Skeletal muscle cell (primary cell): ENCODE measurements at regions not wholly inside any gene's neighbourhood (a gene's known extent, or its start where the extent isn't known, plus 50 kb on each side); places are given as distances from the start of the nearest gene placed in this dataset.
"Not testable (repeated sequence)": the region's sequence is repeated elsewhere in the genome, so short reads cannot be mapped to it uniquely, and the experiment has no call there.

Source experiments
- DNase-seq: peaks from one replicate; pipeline ENCODE4 v3.0.0-alpha.2; 2010; ENCODE audit warnings: low read depth
- H3K4me3 ChIP-seq: 2 replicates; pipeline ENCODE4 v1.5.1; 2011; ENCODE audit warnings: low read depth, mild to moderate bottlenecking, control low read depth, low read length, moderate library complexity

DNA sequence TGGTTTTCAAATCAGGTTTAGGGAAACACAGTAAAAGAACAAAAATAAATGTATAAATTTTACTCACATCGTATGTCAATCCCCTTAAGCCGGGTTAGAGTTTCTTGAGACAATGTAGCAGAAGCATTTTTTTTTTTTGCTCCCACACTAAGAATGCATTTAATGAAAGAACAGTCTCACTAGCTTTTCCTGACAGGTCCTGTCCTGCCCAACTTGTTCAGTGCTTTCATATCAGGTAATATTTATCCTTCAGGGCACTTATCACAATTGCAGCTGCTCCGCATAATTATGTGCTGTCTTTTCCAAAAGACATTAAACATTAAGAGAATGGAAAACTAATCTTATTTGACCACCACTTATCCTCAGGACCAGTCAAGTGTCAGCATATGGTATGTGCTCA, 632.0 kb downstream of the HTR1B start:
- DNase-seq = no peak
- no peak overlapping the region for H3K4me3 ChIP-seq

DNA sequence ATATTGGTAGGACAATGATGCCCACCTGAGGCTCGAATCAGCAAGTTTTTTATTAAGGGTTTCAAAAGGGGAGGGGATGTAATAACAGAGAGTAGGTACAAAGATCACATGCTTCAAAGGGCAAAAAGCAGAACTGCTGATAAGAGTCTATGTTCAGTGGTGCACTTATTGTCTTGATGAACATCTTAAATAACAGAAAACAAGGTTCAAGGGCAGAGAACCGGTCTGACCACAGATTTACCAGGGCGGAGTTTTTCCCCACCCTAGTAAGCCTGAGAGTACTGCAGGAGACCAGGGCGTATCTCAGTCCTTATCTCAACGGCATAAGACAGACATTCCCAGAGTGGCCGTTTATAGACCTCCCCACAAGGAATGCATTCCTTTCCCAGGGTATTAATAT, 639.7 kb downstream of the HTR1B start:
- H3K4me3 ChIP-seq, DNase-seq: not testable (repeated sequence)

DNA sequence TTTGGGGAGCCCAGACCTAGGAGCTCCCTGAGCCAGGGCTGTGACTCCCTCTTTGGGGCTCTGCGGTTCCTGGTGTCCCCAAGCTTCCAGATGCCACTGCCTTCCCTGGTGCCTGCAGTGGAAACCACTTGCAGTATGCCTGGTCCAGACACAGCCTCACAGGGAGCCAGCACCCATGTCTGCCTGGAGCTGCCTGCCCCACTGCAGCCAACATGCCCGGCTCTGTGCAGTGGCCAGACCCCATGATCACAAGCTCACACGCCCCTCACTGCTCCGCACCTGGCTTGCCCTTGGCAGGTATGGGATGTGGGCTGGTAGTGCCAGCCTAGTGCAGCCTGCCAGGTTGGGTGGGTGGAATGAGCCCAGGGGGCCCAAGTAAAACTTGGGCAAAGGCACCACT, 644.8 kb downstream of the HTR1B start:
- no peak overlapping the region for H3K4me3 ChIP-seq
- DNase-seq = no peak

DNA sequence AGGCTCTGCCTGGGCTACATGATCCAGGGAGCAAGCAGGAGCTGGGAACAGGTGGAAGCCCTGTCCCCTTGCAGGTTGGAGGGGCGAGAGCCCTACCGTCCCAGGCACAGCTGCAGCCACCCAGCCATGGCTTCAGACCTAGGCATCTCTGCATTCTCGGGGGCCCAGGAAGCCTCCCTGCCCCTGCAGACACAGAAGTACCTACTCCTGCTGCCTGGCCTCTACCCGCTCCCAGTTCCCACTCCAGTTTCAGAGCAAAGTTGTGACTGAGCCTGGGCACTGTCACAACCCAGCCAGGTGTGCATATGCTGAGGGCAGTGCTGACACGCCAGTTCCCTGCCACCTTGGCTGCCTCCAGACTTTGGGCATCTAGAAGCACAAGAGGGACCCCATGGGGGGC, 645.9 kb downstream of the HTR1B start:
- H3K4me3 ChIP-seq = no peak overlapping the region
- DNase-seq = no peak

DNA sequence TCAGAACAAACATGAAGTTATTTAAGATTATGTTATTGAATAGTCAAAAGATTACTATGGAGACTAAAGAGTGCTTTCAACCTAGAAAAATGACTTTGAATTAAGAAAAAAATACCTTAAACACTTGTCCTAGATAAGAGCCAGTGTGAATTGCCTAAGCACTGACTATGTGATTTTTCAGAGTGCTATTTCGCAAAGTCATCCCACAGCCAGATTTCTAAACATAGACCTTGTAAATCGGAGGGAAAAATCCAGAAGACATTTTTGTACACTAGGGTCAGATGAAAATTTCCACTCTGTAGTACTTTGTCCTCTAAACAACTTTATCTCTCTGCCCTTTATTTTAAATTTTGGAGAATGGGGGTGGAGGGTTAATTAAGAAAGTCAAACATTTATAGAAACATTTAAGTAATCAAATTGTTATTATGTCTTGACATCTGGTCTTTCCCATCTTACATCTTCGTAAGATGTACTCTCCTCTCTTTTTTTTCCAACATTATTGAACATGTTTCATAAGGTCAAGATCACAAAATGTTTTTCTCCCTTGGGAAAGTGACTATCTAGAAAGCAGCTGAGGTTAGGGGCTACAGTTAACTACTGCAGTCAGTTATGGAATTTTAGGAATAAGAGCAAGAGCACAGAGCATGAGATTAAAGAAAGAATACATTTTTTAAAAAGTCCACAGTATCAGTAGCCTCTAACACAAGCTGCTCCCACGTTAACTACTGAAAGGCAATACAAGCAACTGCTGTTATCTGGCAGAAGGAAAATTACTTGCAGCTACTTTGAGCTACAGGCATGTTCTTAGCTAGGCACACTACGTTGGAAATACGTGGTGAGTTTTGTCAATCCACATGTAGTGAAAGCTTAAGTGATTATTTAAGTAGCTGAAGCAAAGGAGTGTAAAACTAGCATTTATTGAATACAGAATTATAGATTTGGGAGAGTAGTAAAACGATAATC, 648.5 kb downstream of the HTR1B start:
- H3K4me3 ChIP-seq = no peak overlapping the region
- DNase-seq = no peak

DNA sequence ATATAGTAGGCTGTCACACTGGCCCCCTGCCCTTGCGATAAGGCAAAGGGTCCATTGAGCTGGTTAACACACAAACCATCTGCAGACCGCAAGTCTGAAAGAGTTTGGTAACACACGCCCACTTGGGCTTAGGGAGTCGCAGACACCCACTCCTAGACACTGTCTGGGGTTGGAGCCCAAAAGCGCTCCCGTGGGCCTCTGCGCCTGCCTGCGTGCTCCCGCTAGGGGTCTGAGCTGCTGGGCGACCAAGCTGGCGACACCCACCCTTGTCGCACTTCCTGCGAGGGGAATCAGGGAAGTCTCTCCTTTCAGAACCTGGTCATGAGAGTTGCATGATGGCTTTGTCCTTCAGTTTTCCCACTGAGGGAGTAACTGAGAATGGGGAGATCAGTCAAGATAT, 653.0 kb downstream of the HTR1B start:
- H3K4me3 ChIP-seq = no peak overlapping the region
- DNase-seq = no peak

DNA sequence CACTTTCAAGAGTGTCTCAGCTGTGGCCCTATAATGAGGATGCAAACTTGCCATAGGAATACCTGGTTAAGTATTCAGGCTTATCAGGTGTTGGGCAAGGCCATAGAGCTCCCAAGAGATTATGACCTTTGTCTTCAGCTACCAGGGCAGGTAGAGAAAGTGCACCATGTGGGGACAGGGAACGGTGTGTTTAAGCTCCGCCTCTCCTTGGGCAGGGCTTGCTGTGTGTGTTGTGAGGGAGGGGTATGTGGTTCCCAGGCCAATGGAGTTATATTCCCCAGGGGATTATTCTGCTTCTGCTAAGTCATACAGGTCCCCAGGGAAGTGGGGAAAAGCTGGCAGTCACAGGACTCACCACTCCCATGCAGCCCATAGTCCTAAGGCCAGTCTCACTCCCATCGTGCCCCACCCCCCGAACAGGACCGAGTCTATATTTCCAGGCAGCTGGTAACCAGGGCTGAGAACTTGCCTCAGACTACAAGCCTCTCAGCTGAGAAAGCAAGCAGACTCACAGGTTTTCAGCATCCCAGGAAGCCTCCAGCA, 660.2 kb downstream of the HTR1B start:
- DNase-seq = no peak
- no peak overlapping the region for H3K4me3 ChIP-seq

DNA sequence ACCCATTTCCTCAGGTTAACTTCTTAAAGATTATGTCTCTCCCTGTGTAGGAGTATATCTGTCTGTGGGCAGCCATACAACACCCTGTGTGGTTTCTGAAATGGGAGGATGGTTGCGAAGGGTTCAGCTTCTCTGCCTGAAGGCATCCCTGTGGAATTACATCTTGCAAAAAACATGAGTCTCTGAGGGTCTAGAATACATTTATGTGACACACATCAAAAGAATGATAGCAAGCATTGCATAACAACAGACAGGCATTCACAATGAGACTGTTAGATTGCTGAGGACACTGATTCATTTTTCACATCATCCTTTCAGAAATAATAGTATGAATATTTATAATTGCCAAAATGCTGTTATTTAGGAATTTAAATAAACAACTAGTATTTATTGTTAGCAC, 670.9 kb downstream of the HTR1B start:
- peak; percentile 19 for DNase-seq
- H3K4me3 ChIP-seq = no peak overlapping the region

DNA sequence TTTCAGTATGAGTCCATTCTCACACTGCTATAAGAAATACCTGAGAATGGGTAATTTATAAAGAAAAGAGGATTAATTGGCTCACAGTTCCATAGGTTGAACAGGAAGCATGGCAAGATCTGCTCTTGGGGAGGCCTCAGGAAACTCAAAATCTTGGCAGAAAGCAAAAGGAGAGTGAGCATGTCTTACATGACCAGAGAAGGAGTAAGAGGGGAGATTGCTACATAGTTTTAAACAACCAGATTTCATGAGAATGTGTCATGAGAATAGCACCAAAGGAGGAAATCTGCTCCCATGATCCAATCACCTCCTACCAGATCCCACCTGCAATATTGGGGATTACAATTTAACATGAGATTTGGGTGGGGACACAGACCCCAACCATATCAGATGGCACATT, 672.4 kb downstream of the HTR1B start:
- no peak overlapping the region for H3K4me3 ChIP-seq
- DNase-seq = no peak

DNA sequence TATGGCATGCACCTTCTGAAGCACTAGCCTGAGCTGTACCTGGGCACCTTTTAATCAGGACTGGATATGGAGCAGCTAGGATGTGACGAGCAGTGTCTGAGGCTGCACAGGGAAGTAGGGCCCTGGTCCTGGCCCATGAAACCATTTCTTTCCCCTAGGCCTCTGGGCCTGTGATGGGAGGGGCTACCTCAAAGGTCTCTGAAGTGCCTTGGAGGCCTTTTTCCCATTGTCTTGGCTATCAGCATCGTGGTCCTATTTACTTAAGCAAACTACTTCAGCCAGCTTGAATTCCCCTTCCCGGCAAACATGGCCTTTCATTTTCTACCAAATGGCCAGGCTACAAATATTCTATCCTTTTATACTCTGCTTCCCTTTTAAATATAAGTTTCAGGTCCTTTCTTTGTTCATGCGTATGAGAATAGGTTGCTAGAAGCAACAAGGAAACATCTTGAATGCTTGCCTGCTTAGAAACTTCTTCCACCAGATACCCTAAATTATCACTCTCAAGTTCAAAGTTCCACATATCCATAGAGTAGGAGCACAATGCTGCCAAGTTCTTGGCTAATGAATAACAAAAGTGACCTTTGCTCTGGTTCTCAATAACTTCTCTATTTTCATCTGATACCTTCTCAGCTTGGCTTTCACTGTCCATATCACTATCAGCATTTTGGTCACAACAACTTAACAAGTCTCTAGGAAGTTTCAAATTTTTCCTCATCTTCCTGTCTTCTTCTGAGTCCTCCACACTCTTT, 673.1 kb downstream of the HTR1B start:
- no peak for DNase-seq
- no peak overlapping the region for H3K4me3 ChIP-seq

DNA sequence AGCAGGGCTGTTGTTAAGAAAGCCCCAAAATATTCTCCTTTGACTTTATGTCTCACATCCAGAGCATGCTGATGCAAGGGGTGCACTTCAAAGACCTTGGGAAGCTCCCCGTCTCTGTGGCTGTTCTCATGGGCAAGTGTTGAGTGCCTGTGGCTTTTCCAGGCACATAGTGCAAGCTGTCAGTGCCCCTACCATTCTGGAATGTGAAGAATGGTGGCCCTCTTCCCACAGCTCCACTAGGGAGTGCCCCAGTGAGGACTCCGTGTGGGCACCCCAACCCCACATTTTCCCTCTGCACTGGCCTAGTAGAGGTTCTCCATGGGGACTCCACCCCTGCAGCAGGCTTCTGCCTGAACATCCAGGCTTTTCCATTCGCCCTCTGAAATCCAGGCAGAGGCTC, 673.7 kb downstream of the HTR1B start:
- no peak overlapping the region for H3K4me3 ChIP-seq
- DNase-seq = no peak

DNA sequence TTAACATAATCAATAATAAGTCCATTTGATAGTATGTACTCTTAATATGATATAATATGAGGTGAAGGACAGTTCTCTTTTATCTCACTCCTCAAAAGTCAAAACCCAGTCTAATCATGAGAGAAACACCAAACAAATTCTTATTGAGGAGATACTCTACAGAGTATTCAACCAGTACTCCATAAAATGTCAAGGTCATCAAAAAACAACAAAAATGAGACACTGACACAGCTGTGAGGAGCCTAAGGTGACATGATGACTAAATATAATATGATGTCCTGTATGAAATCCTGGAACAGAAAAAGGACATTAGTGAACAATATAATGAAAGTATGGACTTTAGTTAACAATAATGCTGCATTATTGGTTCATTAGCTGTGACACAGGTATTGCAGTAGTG, 675.1 kb downstream of the HTR1B start:
- DNase-seq = no peak
- no peak overlapping the region for H3K4me3 ChIP-seq

DNA sequence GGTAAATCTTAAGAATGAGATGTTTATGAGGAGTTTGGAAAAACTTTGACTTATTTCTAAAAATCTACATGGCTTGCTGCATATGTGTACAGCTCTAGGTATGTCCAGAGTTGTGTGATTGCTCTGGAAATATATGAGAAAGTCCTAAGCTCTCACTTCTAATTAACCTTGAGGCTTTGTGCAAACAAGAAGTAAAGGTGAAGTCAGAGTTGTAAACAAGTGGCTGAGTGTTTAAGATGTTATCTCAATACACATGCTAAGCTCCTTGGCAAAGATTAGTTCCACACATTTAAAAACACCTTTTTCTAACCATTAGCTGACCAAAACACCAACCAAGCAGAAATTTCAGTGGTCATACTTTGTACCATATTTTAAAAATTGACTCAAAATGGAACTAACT, 684.2 kb downstream of the HTR1B start:
- H3K4me3 ChIP-seq = no peak overlapping the region
- no peak for DNase-seq

DNA sequence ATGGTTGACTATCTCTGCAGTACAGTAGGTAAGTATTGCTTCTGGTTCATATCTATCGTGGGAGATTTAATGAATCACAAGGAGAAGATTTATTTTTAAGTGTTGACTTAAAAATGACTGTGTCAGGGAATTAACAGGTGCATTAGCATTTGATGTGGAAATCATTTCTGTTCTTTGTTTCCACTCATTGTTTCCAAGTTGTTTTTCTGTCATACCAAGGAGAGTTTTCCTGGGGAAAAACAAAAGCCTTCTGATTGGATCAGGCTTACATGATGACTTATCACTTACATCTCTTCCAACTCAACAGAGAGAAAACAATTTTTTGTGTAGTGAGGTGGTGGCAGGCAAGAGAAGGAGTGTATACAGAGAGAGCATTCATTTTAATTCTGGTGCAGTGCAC, 686.4 kb downstream of the HTR1B start:
- DNase-seq = no peak
- H3K4me3 ChIP-seq = no peak overlapping the region

DNA sequence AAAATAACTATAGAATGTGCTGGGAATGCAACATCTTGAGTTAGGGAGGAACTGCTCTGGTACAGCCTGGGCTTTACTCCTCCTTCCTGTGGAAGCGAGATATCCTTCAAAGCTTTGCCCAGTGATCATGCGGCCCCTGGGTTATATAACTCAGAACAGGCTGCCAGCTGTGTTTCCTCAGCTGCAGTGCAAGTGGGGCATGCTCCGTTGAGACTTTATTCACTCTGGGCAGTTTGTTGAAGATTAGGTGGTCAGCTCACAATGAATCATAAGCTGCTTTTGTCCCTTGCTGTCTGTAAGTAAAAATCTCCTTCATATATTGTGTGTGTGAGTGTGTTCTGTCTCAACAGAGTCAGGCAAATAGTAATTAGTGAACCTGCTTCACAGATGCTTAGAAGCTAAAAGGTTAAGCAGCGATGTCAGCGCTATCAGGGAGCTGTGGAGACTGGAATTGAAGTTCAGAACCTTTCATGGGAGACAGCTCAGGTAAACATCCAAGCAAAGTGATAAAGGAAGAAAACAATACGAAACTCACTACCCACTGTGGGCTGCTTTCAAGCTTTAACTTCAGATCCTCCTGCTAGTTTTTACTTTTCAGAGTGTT, 688.4 kb downstream of the HTR1B start:
- no peak overlapping the region for H3K4me3 ChIP-seq
- no peak for DNase-seq

DNA sequence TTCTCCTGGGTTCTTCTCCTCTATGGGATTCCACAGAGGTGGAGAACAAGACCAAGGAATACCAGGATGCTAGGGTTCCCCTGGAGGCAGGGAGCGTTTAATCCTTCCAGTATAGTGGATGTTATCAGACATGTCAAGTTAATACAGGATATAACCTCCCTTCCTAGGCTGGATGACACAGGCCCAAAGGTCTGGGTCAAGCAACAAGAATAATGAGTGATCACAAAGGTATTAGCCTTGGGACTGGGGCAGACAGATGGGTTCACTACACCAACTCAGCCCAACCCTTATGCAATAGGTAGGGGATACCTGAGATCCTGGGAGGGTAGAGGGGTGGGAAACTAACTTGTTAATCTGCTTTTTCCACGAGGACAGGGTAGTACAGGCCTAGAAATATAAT, 690.3 kb downstream of the HTR1B start:
- no peak overlapping the region for H3K4me3 ChIP-seq
- DNase-seq = no peak

DNA sequence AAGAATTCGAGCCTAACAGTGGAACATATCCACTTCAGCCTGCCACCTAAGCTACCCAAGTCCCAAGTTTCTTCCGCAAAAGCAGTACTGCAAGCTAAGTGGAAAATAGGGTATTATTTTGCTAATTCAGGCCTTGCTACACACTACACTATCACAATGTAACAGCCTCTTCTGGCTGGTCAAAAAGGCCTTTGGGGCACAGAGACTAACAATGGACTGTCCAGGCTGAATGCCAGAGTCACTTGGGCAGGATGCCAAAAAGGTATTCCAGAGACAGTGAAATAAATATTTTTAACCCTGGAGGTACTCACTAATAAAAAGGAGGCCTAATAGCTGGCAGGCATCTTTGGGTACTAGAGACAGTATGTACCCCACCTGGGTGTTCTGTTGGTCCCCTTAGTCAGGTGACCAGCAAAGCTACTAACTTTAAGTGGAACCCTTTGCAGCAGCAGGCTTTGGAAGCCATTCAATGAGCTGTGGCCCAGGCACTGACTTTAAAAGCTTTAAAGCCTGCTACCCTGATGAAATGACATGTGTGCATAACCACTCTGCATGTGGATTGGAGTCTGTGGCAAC, 692.1 kb downstream of the HTR1B start:
- DNase-seq = no peak
- H3K4me3 ChIP-seq = no peak overlapping the region

DNA sequence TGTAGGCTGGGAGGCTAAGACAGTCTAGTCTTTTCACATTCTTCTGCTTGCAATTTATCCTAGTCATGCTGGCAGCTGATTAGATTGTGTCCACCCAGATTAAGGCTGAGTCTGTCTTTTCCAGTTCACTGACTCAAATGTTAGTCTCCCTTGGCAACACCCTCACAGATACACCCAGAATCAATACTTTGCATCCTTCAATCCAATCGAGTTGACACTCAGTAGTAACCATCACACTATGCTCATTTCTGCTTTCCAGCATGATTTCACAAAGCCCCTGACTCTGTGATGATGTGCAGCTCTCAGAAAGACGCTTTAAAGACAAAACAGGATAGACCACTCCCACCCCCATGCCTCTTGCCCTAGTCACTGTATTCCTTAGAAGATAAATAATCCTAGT, 693.0 kb downstream of the HTR1B start:
- no peak for DNase-seq
- no peak overlapping the region for H3K4me3 ChIP-seq

DNA sequence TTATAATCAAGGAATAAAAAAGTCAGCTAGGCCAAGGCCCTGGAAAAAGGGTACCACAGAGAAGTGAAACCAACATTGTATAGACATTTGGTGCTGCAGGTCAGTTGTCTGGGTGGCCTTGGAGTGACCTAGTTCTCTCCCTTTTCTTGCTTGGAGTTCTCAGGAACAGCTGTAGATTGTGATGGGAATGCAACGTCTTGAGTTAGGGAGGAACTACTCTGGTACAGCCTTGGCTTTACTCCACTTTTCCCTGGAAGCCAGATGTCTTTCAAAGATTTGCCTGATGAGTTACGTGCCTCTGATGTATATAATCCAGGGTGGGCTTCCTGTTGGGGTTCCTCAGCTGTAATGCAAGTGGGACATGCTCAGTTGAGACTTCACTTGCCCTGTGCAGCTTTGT, 694.7 kb downstream of the HTR1B start:
- no peak overlapping the region for H3K4me3 ChIP-seq
- DNase-seq = no peak

DNA sequence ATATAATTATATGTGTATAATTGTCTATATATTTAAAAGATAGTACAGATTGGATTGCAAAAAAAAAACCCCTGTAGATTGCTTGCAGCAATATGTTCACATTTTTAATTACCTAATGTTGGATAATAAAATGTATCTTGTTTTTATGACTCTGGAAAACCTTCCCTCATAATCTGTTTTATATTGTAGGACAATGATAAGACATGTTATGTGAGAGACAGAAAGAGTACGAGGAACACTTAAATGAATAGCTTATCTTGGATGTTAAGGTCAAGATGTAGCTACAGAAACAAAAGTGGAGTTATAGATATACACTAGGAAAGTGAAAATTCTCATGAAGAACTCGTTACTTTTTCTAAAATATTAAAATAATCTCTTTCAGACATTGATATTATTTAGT, 691.6 kb upstream of the IMPG1 start:
- DNase-seq = no peak
- H3K4me3 ChIP-seq = no peak overlapping the region
